Uterus (tissue), 3 donors: ENCODE measurements at regions not wholly inside any gene's neighbourhood (a gene's known extent, or its start where the extent isn't known, plus 50 kb on each side); places are given as distances from the start of the nearest gene placed in this dataset. TPM values are rescaled to one million over a fixed set of nuclear protein-coding genes. Genes with fewer than 3 reads are reported as not detected.

Experiments
- DNase-seq, 2 donors: peaks; one replicate each; pipeline ENCODE4 v3.0.0-alpha.2; 2019 to 2020
- H3K27ac ChIP-seq, 2 donors: fragments of 200-600 bp; sonication (generic); 1 replicate in 1 of 2; 2 replicates in 1 of 2; pipeline ENCODE4 v1.5.1; 2016 to 2018
- H3K27me3 ChIP-seq, 2 donors: fragments of 200-600 bp; sonication (generic); one replicate each; pipeline ENCODE4 v1.5.1; 2018 to 2019; ENCODE audit warnings: control low read depth in 1 of 2
- H3K36me3 ChIP-seq, 2 donors: fragments of 200-600 bp; sonication (generic); one replicate each; pipeline ENCODE4 v1.5.1; 2019; ENCODE audit warnings: control low read depth in 1 of 2
- H3K4me1 ChIP-seq, 2 donors: fragments of 200-600 bp; sonication (generic); one replicate each; pipeline ENCODE4 v1.5.1; 2018 to 2019; ENCODE audit warnings: control low read depth in 1 of 2
- H3K4me3 ChIP-seq, 2 donors: fragments of 200-600 bp; sonication (generic); 1 replicate in 1 of 2; 2 replicates in 1 of 2; pipeline ENCODE4 v1.5.1; 2018 to 2019; ENCODE audit warnings: mild to moderate bottlenecking in 1 of 2
- H3K9me3 ChIP-seq, 2 donors: fragments of 200-600 bp; sonication (generic); one replicate each; pipeline ENCODE4 v1.5.1; 2019; ENCODE audit warnings: control low read depth in 1 of 2
- CTCF ChIP-seq, 4 experiments: fragments of 200-600 bp in 2 of 4; fragments of 450-650 bp in 2 of 4; sonication (generic) in 2 of 4; IDR thresholded peaks; one replicate each; pipeline ENCODE4 v1.5.1; 2016 to 2019; ENCODE audit warnings: antibody characterized with exemption in 4 of 4, mild to moderate bottlenecking in 2 of 4, moderate library complexity in 1 of 4
- POLR2A ChIP-seq, 2 donors: fragments of 450-650 bp; IDR thresholded peaks; one replicate each; pipeline ENCODE4 v1.6.1; 2016; ENCODE audit warnings: antibody characterized with exemption in 2 of 2, mild to moderate bottlenecking in 1 of 2, moderate library complexity in 1 of 2
- intact Hi-C: fragments of 100-400 bp; cut with DNase I; formaldehyde crosslinking; loops from one replicate; pipeline ENCODE4 v1.15.1; 2023; ENCODE audit warnings: low total_unique reads
- small RNA-seq: library from RNA; depleted of rRNA; stranded (forward); fragments of <200 nt; gene quantifications from one replicate; pipeline ENCODE3, GENCODE V24; 2016
- donor health status: DM: yes; HTN: yes; CAD: no.

DNA sequence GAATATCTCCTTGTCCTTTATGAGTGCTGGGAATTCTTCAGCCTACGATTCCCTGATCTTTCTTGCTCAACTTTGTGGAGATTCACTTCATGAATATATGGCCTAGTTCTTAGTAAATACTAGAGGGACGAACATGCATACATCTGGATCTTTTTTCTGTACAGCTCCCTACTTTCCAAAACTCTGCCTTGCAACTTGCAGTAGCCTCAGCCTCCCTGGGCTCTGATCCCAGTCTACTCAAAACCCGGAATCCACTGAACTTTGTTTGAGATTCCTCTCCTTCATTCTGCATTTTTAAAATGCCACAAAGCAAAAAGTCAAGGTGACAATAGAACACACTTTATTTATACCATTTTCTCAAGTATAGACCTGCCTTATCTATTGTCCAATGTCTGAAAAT, 50.0 kb upstream of the PCDH7 start:
- Histone ChIP-seq H3K36me3 (no peaks in the 10 kb centered on the region), H3K9me3 (no peaks in the 10 kb centered on the region), H3K4me3 (no peak overlapping the region), H3K4me1 (no peaks in the 10 kb centered on the region), H3K27ac (no peak overlapping the region), H3K27me3 (no peaks in the 10 kb centered on the region)
- DNase-seq = no peak
- intact Hi-C loops = no loop called here
- TF ChIP-seq CTCF (IDR thresholded peaks at IDR 0.05) (no peak), POLR2A (IDR thresholded peaks at IDR 0.05) (no peak)

Small RNA genes lying in the stretch of these regions (small RNA-seq; reads per million reads assigned to genes)
- gene AC097510.1 = not detected
